Muscle of leg (tissue), 3 donors: ENCODE measurements at regions not wholly inside any gene's neighbourhood (a gene's known extent, or its start where the extent isn't known, plus 50 kb on each side); places are given as distances from the start of the nearest gene placed in this dataset.
"Not testable (repeated sequence)": the region's sequence is repeated elsewhere in the genome, so short reads cannot be mapped to it uniquely, and the experiment has no call there.

Source experiments
- DNase-seq: peaks from one replicate; pipeline ENCODE4 v3.0.0; 2013
- H3K27ac ChIP-seq: one replicate; pipeline ENCODE4 v1.5.1; 2013; ENCODE audit warnings: mild to moderate bottlenecking, low read length, control low read depth
- H3K27me3 ChIP-seq: one replicate; pipeline ENCODE4 v1.6.1; 2013; ENCODE audit warnings: low read length; ENCODE audit not compliant: control insufficient read depth, insufficient read depth
- H3K36me3 ChIP-seq: one replicate; pipeline ENCODE4 v1.6.1; 2013; ENCODE audit warnings: low read length; ENCODE audit not compliant: control insufficient read depth, insufficient read depth
- H3K4me1 ChIP-seq: one replicate; pipeline ENCODE4 v1.6.1; 2013; ENCODE audit warnings: low read length; ENCODE audit not compliant: control insufficient read depth, insufficient read depth
- H3K4me3 ChIP-seq: one replicate; pipeline ENCODE4 v1.5.1; 2013; ENCODE audit warnings: low read length, control low read depth
- H3K9me3 ChIP-seq: replicated peaks from 2 replicates; pipeline ENCODE4 v1.6.1; 2013; ENCODE audit warnings: low read depth, low read length; ENCODE audit not compliant: control insufficient read depth
- WGBS: methylation state at CpG from one replicate; pipeline ENCODE4 v1.1.5; 2013; ENCODE audit warnings: missing lambda C conversion rate; ENCODE audit not compliant: insufficient coverage; 5-methylcytosine and 5-hydroxymethylcytosine counted together

- not testable (repeated sequence) for H3K9me3 ChIP-seq, H3K4me1 ChIP-seq, H3K27me3 ChIP-seq, H3K27ac ChIP-seq, H3K36me3 ChIP-seq, DNase-seq, H3K4me3 ChIP-seq
- WGBS, result 36% methylated on average over 9 of the region's 53 CpGs
These were observed 395.4 kb downstream of the ZNF33B start for GRCh38 chr10:42243002-42243401.

- DNase-seq, result no peak
- WGBS, result 38% methylated on average over 82 of the region's 85 CpGs
- H3K4me3 ChIP-seq, result no peak overlapping the region
These were observed 396.1 kb downstream of the ZNF33B start for GRCh38 chr10:42242135-42242805.

GRCh38 chr10:42236401-42236800 is 402.0 kb downstream of the ZNF33B start:
- not testable (repeated sequence) for H3K4me1 ChIP-seq, H3K27ac ChIP-seq

More at GRCh38 chr10:42242135-42242805, 396.1 kb downstream of the ZNF33B start:
- H3K27me3 ChIP-seq, result peaks cover 7% of the 10 kb centered on the region
- H3K36me3 ChIP-seq, result no peaks in the 10 kb centered on the region
- H3K27ac ChIP-seq, result no peak overlapping the region
- H3K9me3 ChIP-seq, result no peaks in the 10 kb centered on the region
- H3K4me1 ChIP-seq, result no peaks in the 10 kb centered on the region

GRCh38 chr10:42235736-42236135 is 402.6 kb downstream of the ZNF33B start:
- not testable (repeated sequence) for DNase-seq
- 85% methylated on average over 11 of the region's 14 CpGs for WGBS
- peaks cover 12% of the 10 kb centered on the region for H3K9me3 ChIP-seq

More at GRCh38 chr10:42236401-42236800, 402.0 kb downstream of the ZNF33B start:
- H3K4me3 ChIP-seq, H3K27me3 ChIP-seq, H3K9me3 ChIP-seq, H3K36me3 ChIP-seq, DNase-seq: not testable (repeated sequence)
- 86% methylated on average over 11 of the region's 13 CpGs for WGBS

GRCh38 chr10:42235241-42235640 is 403.1 kb downstream of the ZNF33B start:
- WGBS, result 79% methylated on average over 3 of the region's 3 CpGs
- not testable (repeated sequence) for H3K27ac ChIP-seq, DNase-seq, H3K27me3 ChIP-seq, H3K4me1 ChIP-seq, H3K36me3 ChIP-seq, H3K4me3 ChIP-seq
- peaks cover 12% of the 10 kb centered on the region for H3K9me3 ChIP-seq

More at GRCh38 chr10:42235736-42236135, 402.6 kb downstream of the ZNF33B start:
- not testable (repeated sequence) for H3K4me3 ChIP-seq, H3K27ac ChIP-seq, H3K36me3 ChIP-seq, H3K4me1 ChIP-seq, H3K27me3 ChIP-seq

- not testable (repeated sequence) for DNase-seq, H3K36me3 ChIP-seq, H3K4me3 ChIP-seq, H3K27me3 ChIP-seq, H3K4me1 ChIP-seq, H3K27ac ChIP-seq
- WGBS, result 77% methylated on average over 4 of the region's 5 CpGs
- H3K9me3 ChIP-seq, result peaks cover 17% of the 10 kb centered on the region
These were observed 403.9 kb downstream of the ZNF33B start for GRCh38 chr10:42234506-42234905.

- 82% methylated on average over 8 of the region's 8 CpGs for WGBS
- not testable (repeated sequence) for H3K4me3 ChIP-seq, H3K4me1 ChIP-seq
These were observed 404.7 kb downstream of the ZNF33B start for GRCh38 chr10:42233461-42234206.

GRCh38 chr10:42232955-42233354 is 405.4 kb downstream of the ZNF33B start:
- 86% methylated on average over 1 of the region's 1 CpG for WGBS
- H3K27me3 ChIP-seq, H3K36me3 ChIP-seq, H3K4me1 ChIP-seq, DNase-seq, H3K4me3 ChIP-seq, H3K27ac ChIP-seq: not testable (repeated sequence)
- H3K9me3 ChIP-seq, result peaks cover 17% of the 10 kb centered on the region

More at GRCh38 chr10:42233461-42234206, 404.7 kb downstream of the ZNF33B start:
- H3K36me3 ChIP-seq, H3K27ac ChIP-seq, DNase-seq, H3K27me3 ChIP-seq: not testable (repeated sequence)
- H3K9me3 ChIP-seq, result peaks cover 17% of the 10 kb centered on the region

GRCh38 chr10:42230812-42231211 is 407.6 kb downstream of the ZNF33B start:
- H3K27me3 ChIP-seq, H3K27ac ChIP-seq, H3K36me3 ChIP-seq, DNase-seq, H3K4me1 ChIP-seq, H3K4me3 ChIP-seq: not testable (repeated sequence)
- 57% methylated on average over 4 of the region's 4 CpGs for WGBS
- peaks cover 15% of the 10 kb centered on the region for H3K9me3 ChIP-seq

- peaks cover 14% of the 10 kb centered on the region for H3K9me3 ChIP-seq
- H3K4me1 ChIP-seq, H3K27ac ChIP-seq, H3K36me3 ChIP-seq, H3K4me3 ChIP-seq, DNase-seq, H3K27me3 ChIP-seq: not testable (repeated sequence)
- WGBS, result 64% methylated on average over 2 of the region's 2 CpGs
These were observed 408.3 kb downstream of the ZNF33B start for GRCh38 chr10:42230115-42230514.
